Neural progenitor cell (in vitro differentiated cells): ENCODE measurements at regions not wholly inside any gene's neighbourhood (a gene's known extent, or its start where the extent isn't known, plus 50 kb on each side); places are given as distances from the start of the nearest gene placed in this dataset.

Source experiments
- DNase-seq: peaks from one replicate; pipeline ENCODE4 v3.0.0-alpha.2; 2016; ENCODE audit warnings: low spot score
- H2AFZ ChIP-seq: fragments of 200-600 bp; sonication (generic); replicated peaks from 2 replicates; pipeline ENCODE4 v1.6.1; 2016; ENCODE audit warnings: antibody characterized with exemption
- H3F3A ChIP-seq: fragments of 200-600 bp; sonication (generic); 2 replicates; pipeline ENCODE4 v1.6.1; 2016; ENCODE audit warnings: antibody characterized with exemption, low read depth
- H3K27ac ChIP-seq: fragments of 200-600 bp; sonication (generic); 2 replicates; pipeline ENCODE4 v1.5.1; 2016; ENCODE audit warnings: mild to moderate bottlenecking
- H3K27me3 ChIP-seq: fragments of 200-600 bp; sonication (generic); 2 replicates; pipeline ENCODE4 v1.6.1; 2016; ENCODE audit warnings: mild to moderate bottlenecking, moderate library complexity
- H3K36me3 ChIP-seq: fragments of 200-600 bp; sonication (generic); 2 replicates; pipeline ENCODE4 v1.5.1; 2016
- H3K4me1 ChIP-seq: fragments of 200-600 bp; sonication (generic); 2 replicates; pipeline ENCODE4 v1.6.1; 2016; ENCODE audit warnings: mixed run types
- H3K4me2 ChIP-seq: fragments of 200-600 bp; sonication (generic); 2 replicates; pipeline ENCODE4 v1.6.1; 2016
- H3K4me3 ChIP-seq: fragments of 200-600 bp; sonication (generic); 2 replicates; pipeline ENCODE4 v1.5.1; 2016
- H3K79me2 ChIP-seq: fragments of 200-600 bp; sonication (generic); 2 replicates; pipeline ENCODE4 v1.6.1; 2016; ENCODE audit warnings: low read depth
- H3K9ac ChIP-seq: fragments of 200-600 bp; sonication (generic); 2 replicates; pipeline ENCODE4 v1.6.1; 2016
- H3K9me3 ChIP-seq: fragments of 200-600 bp; sonication (generic); 2 replicates; pipeline ENCODE4 v1.5.1; 2016; ENCODE audit warnings: low read depth
- H4K20me1 ChIP-seq: fragments of 200-600 bp; sonication (generic); 2 replicates; pipeline ENCODE4 v1.6.1; 2016; ENCODE audit warnings: low read depth
- H3K27ac Mint-ChIP-seq: 3 replicates; pipeline ENCODE4 v1.8.0; 2021; ENCODE audit warnings: mixed read lengths
- H3K27me3 Mint-ChIP-seq: 2 replicates; pipeline ENCODE4 v1.8.0; 2022; ENCODE audit warnings: low read depth, mild to moderate bottlenecking, inconsistent platforms, moderate library complexity, mixed read lengths; ENCODE audit not compliant: insufficient read depth
- H3K36me3 Mint-ChIP-seq: 3 replicates; pipeline ENCODE4 v1.8.0; 2021; ENCODE audit warnings: mixed read lengths
- H3K4me1 Mint-ChIP-seq: 3 replicates; pipeline ENCODE4 v1.8.0; 2021; ENCODE audit warnings: mixed read lengths
- H3K4me3 Mint-ChIP-seq: 3 replicates; pipeline ENCODE4 v1.8.0; 2021; ENCODE audit warnings: mild to moderate bottlenecking, moderate library complexity, mixed read lengths
- H3K9me3 Mint-ChIP-seq: 3 replicates; pipeline ENCODE4 v1.8.0; 2020; ENCODE audit warnings: mixed read lengths
- CTCF ChIP-seq: fragments of 200-600 bp; sonication (generic); IDR thresholded peaks from 2 replicates; pipeline ENCODE4 v1.5.1; 2017; ENCODE audit warnings: antibody characterized with exemption, mild to moderate bottlenecking
- EZH2 ChIP-seq: fragments of 200-600 bp; sonication (generic); IDR thresholded peaks from 2 replicates; pipeline ENCODE4 v1.6.1; 2017; ENCODE audit warnings: antibody characterized with exemption, mild to moderate bottlenecking, moderate library complexity
- EZH2phosphoT487 ChIP-seq: fragments of 200-600 bp; sonication (generic); IDR thresholded peaks from 2 replicates; pipeline ENCODE4 v1.6.1; 2017; ENCODE audit warnings: antibody characterized with exemption

- H3K36me3 ChIP-seq: no peaks in the 10 kb centered on the region
- H4K20me1 ChIP-seq: no peaks in the 10 kb centered on the region
- no peaks in the 10 kb centered on the region for H3K36me3 Mint-ChIP-seq
- H3K27ac ChIP-seq: no peak overlapping the region
- H3K9me3 Mint-ChIP-seq: peaks cover 3% of the 10 kb centered on the region
- H3K27ac Mint-ChIP-seq: no peak overlapping the region
- no peaks in the 10 kb centered on the region for H3K9me3 ChIP-seq
- H3K27me3 ChIP-seq: no peaks in the 10 kb centered on the region
- TF ChIP-seq CTCF: no peak
- TF ChIP-seq EZH2phosphoT487: no peak
- no peak for TF ChIP-seq EZH2
- no peaks in the 10 kb centered on the region for H3K4me1 ChIP-seq
- no peak overlapping the region for H3K9ac ChIP-seq
- H3K4me1 Mint-ChIP-seq: no peaks in the 10 kb centered on the region
- no peaks in the 10 kb centered on the region for H3K27me3 Mint-ChIP-seq
- DNase-seq: no peak
- no peak overlapping the region for H3K4me3 ChIP-seq
- H3K79me2 ChIP-seq: no peaks in the 10 kb centered on the region
- no peak overlapping the region for H3K4me2 ChIP-seq
- H3K4me3 Mint-ChIP-seq: no peak overlapping the region
- H3F3A ChIP-seq: no peaks in the 10 kb centered on the region
- no peak overlapping the region for H2AFZ ChIP-seq
These were observed 468.9 kb downstream of the MCTP2 start for GRCh38 chr15:94700211-94700610.

- Histone ChIP-seq H3K4me1 (no peaks in the 10 kb centered on the region), H3K36me3 (no peaks in the 10 kb centered on the region), H3K4me3 (no peak overlapping the region), H3F3A (no peaks in the 10 kb centered on the region), H3K4me2 (no peak overlapping the region), H3K79me2 (no peaks in the 10 kb centered on the region), H3K27me3 (no peaks in the 10 kb centered on the region), H3K9me3 (no peaks in the 10 kb centered on the region), H3K9ac (no peak overlapping the region), H4K20me1 (no peaks in the 10 kb centered on the region), H2AFZ (no peak overlapping the region), H3K27ac (no peak overlapping the region)
- H3K9me3 Mint-ChIP-seq: peaks cover 3% of the 10 kb centered on the region
- DNase-seq: no peak
- H3K4me1 Mint-ChIP-seq: no peaks in the 10 kb centered on the region
- H3K36me3 Mint-ChIP-seq: no peaks in the 10 kb centered on the region
- TF ChIP-seq EZH2 (no peak), CTCF (no peak), EZH2phosphoT487 (no peak)
- no peaks in the 10 kb centered on the region for H3K27me3 Mint-ChIP-seq
- H3K4me3 Mint-ChIP-seq: no peak overlapping the region
- no peak overlapping the region for H3K27ac Mint-ChIP-seq
These were observed 470.1 kb downstream of the MCTP2 start for GRCh38 chr15:94701281-94701985.

DNA sequence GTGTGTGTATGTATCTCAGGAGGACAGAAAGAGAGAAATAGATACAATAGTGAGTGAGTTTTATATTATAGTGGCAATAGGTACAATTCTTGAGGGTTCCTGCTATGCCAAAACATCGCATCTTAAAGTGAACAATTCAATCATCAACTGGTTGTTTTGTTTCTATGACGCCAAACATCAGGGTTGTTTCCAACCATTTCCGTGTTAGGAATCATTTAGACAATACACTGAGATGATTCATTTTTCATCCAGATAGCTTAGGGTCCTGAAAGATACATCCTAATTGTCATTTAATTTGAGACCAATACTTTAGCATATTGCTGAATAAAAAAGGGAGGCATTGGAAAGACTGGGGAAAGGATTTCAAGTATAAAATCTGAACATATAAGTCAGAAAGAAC, 472.2 kb downstream of the MCTP2 start:
- DNase-seq: no peak
- Histone ChIP-seq H3K4me3 (no peak overlapping the region), H3K27me3 (no peaks in the 10 kb centered on the region), H3K4me1 (no peaks in the 10 kb centered on the region), H2AFZ (no peak overlapping the region), H3K27ac (no peak overlapping the region), H3K9ac (no peak overlapping the region), H3K4me2 (no peak overlapping the region), H3K79me2 (no peaks in the 10 kb centered on the region), H4K20me1 (no peaks in the 10 kb centered on the region), H3F3A (no peaks in the 10 kb centered on the region), H3K36me3 (no peaks in the 10 kb centered on the region), H3K9me3 (no peaks in the 10 kb centered on the region)
- Mint-ChIP-seq H3K9me3 (peaks cover 3% of the 10 kb centered on the region), H3K4me3 (no peak overlapping the region), H3K4me1 (no peaks in the 10 kb centered on the region), H3K27me3 (no peaks in the 10 kb centered on the region), H3K36me3 (no peaks in the 10 kb centered on the region), H3K27ac (no peak overlapping the region)
- TF ChIP-seq EZH2: no peak
- no peak for TF ChIP-seq EZH2phosphoT487
- TF ChIP-seq CTCF: no peak
